HepG2 (cell line): ENCODE measurements at regions not wholly inside any gene's neighbourhood (a gene's known extent, or its start where the extent isn't known, plus 50 kb on each side); places are given as distances from the start of the nearest gene placed in this dataset.

Source experiments
- ESRRA ChIP-seq: sonication (generic); formaldehyde crosslinking; IDR thresholded peaks from 2 replicates; pipeline ENCODE4 v1.5.1; 2020; ENCODE audit warnings: mild to moderate bottlenecking, low read depth, missing genetic modification reagents
- ETV5 ChIP-seq: IDR thresholded peaks from 2 replicates; pipeline ENCODE4 v1.6.1; 2018; ENCODE audit warnings: missing biosample characterization, missing genetic modification reagents, inconsistent platforms, borderline replicate concordance
- GTF3A ChIP-seq: sonication (generic); formaldehyde crosslinking; conservative IDR thresholded peaks from 2 replicates; pipeline ENCODE4 v1.4.0; 2020; ENCODE audit warnings: mild to moderate bottlenecking, missing genetic modification reagents
- HNF4A ChIP-seq: sonication (generic); formaldehyde crosslinking; IDR thresholded peaks from 2 replicates; pipeline ENCODE4 v1.4.0; 2020; ENCODE audit warnings: missing genetic modification reagents
- IRF2 ChIP-seq: IDR thresholded peaks from 2 replicates; pipeline ENCODE4 v1.6.1; 2018; ENCODE audit warnings: missing genetic modification reagents, missing compliant biosample characterization
- KDM5A ChIP-seq: fragments of 200-600 bp; sonication (generic); IDR thresholded peaks from 2 replicates; pipeline ENCODE4 v1.7.0; 2018; ENCODE audit warnings: antibody characterized with exemption, mild to moderate bottlenecking, low read length, borderline replicate concordance
- MBD4 ChIP-seq: IDR thresholded peaks from 2 replicates; pipeline ENCODE4 v1.6.1; 2012; ENCODE audit warnings: low read length, inconsistent platforms, borderline replicate concordance
- MIER2 ChIP-seq: IDR thresholded peaks from 2 replicates; pipeline ENCODE4 v1.6.1; 2016; ENCODE audit warnings: missing biosample characterization, missing genetic modification reagents
- MXI1 ChIP-seq: IDR thresholded peaks from 3 replicates; pipeline ENCODE4 v1.6.1; 2012; ENCODE audit warnings: low read depth, low read length, inconsistent platforms, borderline replicate concordance
- SAFB2 ChIP-seq: sonication (generic); formaldehyde crosslinking; IDR thresholded peaks from 2 replicates; pipeline ENCODE4 v1.5.1; 2020; ENCODE audit warnings: missing genetic modification reagents, low read depth, mild to moderate bottlenecking, borderline replicate concordance
- SNAI1 ChIP-seq: sonication (generic); formaldehyde crosslinking; IDR thresholded peaks from 2 replicates; pipeline ENCODE4 v1.5.0; 2020; ENCODE audit warnings: mild to moderate bottlenecking, missing genetic modification reagents, borderline replicate concordance
- SRSF1 ChIP-seq: fragments of 200-400 bp; formaldehyde crosslinking; optimal IDR thresholded peaks from 2 replicates; pipeline ENCODE3; 2017; ENCODE audit warnings: mild to moderate bottlenecking, low read depth, low read length, moderate library complexity
- TERF1 ChIP-seq: sonication (generic); formaldehyde crosslinking; IDR thresholded peaks from 2 replicates; pipeline ENCODE4 v1.8.0; 2022; ENCODE audit warnings: mild to moderate bottlenecking, missing genetic modification reagents, moderate library complexity
- THAP8 ChIP-seq: sonication (generic); formaldehyde crosslinking; IDR thresholded peaks from 2 replicates; pipeline ENCODE4 v1.5.1; 2020; ENCODE audit warnings: missing genetic modification reagents, mild to moderate bottlenecking, borderline replicate concordance
- TOPORS ChIP-seq: sonication (generic); formaldehyde crosslinking; IDR thresholded peaks from 2 replicates; pipeline ENCODE4 v1.8.0; 2023; ENCODE audit warnings: mild to moderate bottlenecking, missing genetic modification reagents
- TP53 ChIP-seq: sonication (generic); formaldehyde crosslinking; conservative IDR thresholded peaks from 2 replicates; pipeline ENCODE4 v1.4.0; 2020; ENCODE audit warnings: missing genetic modification reagents
- TRIM24 ChIP-seq: sonication (generic); formaldehyde crosslinking; IDR thresholded peaks from 2 replicates; pipeline ENCODE4 v1.8.0; 2022; ENCODE audit warnings: mild to moderate bottlenecking, missing genetic modification reagents
- ZBTB43 ChIP-seq: sonication (generic); formaldehyde crosslinking; conservative IDR thresholded peaks from 2 replicates; pipeline ENCODE4 v1.4.0; 2020; ENCODE audit warnings: missing genetic modification reagents
- ZMAT3 ChIP-seq: sonication (generic); formaldehyde crosslinking; conservative IDR thresholded peaks from 2 replicates; pipeline ENCODE4 v1.7.0; 2021; ENCODE audit warnings: missing genetic modification reagents
- ZNF326 ChIP-seq: sonication (generic); formaldehyde crosslinking; IDR thresholded peaks from 2 replicates; pipeline ENCODE4 v1.4.0; 2020; ENCODE audit warnings: missing genetic modification reagents, borderline replicate concordance
- ZNF530 ChIP-seq: sonication (generic); formaldehyde crosslinking; IDR thresholded peaks from 2 replicates; pipeline ENCODE4 v1.5.0; 2020; ENCODE audit warnings: low read depth, mild to moderate bottlenecking, missing genetic modification reagents
- ZNF563 ChIP-seq: sonication (generic); formaldehyde crosslinking; IDR thresholded peaks from 2 replicates; pipeline ENCODE4 v1.8.0; 2022; ENCODE audit warnings: mild to moderate bottlenecking, moderate library complexity, missing genetic modification reagents
- ZNF569 ChIP-seq: sonication (generic); formaldehyde crosslinking; IDR thresholded peaks from 2 replicates; pipeline ENCODE4 v1.5.0; 2020; ENCODE audit warnings: mild to moderate bottlenecking, missing genetic modification reagents, moderate library complexity, borderline replicate concordance
- ZNF589 ChIP-seq: sonication (generic); formaldehyde crosslinking; conservative IDR thresholded peaks from 2 replicates; pipeline ENCODE4 v1.8.0; 2022; ENCODE audit warnings: mild to moderate bottlenecking, moderate library complexity, missing genetic modification reagents
- TF ChIP-seq, protein P1 (sequence below): sonication (generic); formaldehyde crosslinking; IDR thresholded peaks from 2 replicates; pipeline ENCODE4 v1.5.0; 2020; ENCODE audit warnings: missing genetic modification reagents, mild to moderate bottlenecking, borderline replicate concordance
- TF ChIP-seq, protein P2 (sequence below): sonication (generic); formaldehyde crosslinking; IDR thresholded peaks from 2 replicates; pipeline ENCODE4 v1.8.0; 2022; ENCODE audit warnings: mild to moderate bottlenecking, missing genetic modification reagents, borderline replicate concordance

DNA sequence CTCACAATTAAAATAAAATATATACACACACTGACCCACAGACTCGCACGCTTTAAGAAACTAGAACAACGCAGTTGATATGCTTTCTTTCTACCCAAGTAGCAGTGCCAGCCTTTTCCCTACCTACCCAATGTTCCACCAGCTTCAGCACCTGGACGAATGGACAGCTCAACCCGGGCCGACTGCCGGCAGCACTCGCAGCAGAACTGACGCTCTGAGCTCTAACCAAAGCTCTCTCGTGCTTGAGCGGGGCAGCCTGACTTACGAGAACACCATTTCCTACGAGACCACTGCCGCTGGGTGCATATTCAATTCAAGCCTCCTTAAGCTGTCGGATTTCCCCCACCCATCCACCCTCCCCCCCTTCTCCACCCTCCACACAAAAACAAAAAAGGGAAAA is 127.4 kb upstream of the DPYD start (continued):
- TF ChIP-seq ZBTB43 (CRISPR knock-in tag) (0 out of 2 replicates have a peak, but pooled peaks have one; percentile 41), SRSF1 (no peak), SAFB2 (no peak), KDM5A (no peak), ZNF589 (CRISPR knock-in tag) (no peak), TERF1 (CRISPR knock-in tag) (no peak), ZNF530 (CRISPR knock-in tag) (no peak), SNAI1 (CRISPR knock-in tag) (no peak), ESRRA (CRISPR knock-in tag) (no peak), MIER2 (peak; percentile 99), ZNF326 (no peak), ZMAT3 (CRISPR knock-in tag) (peak; percentile 81), MXI1 (no peak), HNF4A (CRISPR knock-in tag) (no peak), TP53 (CRISPR knock-in tag) (no peak), GTF3A (CRISPR knock-in tag) (no peak), THAP8 (no peak), MBD4 (no peak), TOPORS (CRISPR knock-in tag) (no peak), ZNF563 (no peak), ZNF569 (CRISPR knock-in tag) (no peak), TRIM24 (CRISPR knock-in tag) (no peak), ETV5 (CRISPR knock-in tag) (no peak; the same call in 1 of the 2 replicates), IRF2 (CRISPR knock-in tag) (no peak)
- TF ChIP-seq, protein P1, sequence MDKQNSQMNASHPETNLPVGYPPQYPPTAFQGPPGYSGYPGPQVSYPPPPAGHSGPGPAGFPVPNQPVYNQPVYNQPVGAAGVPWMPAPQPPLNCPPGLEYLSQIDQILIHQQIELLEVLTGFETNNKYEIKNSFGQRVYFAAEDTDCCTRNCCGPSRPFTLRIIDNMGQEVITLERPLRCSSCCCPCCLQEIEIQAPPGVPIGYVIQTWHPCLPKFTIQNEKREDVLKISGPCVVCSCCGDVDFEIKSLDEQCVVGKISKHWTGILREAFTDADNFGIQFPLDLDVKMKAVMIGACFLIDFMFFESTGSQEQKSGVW = no peak
- TF ChIP-seq, protein P2, sequence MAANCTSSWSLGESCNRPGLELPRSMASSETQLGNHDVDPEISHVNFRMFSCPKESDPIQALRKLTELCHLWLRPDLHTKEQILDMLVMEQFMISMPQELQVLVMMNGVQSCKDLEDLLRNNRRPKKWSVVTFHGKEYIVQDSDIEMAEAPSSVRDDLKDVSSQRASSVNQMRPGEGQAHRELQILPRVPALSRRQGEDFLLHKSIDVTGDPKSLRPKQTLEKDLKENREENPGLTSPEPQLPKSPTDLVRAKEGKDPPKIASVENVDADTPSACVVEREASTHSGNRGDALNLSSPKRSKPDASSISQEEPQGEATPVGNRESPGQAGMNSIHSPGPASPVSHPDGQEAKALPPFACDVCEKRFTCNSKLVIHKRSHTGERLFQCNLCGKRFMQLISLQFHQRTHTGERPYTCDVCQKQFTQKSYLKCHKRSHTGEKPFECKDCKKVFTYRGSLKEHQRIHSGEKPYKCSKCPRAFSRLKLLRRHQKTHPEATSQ = no peak
